Duodenal mucosa (tissue), 2 donors: ENCODE measurements at regions not wholly inside any gene's neighbourhood (a gene's known extent, or its start where the extent isn't known, plus 50 kb on each side); places are given as distances from the start of the nearest gene placed in this dataset.

Experiments used
- H3K27ac ChIP-seq: one replicate; pipeline ENCODE4 v1.7.0; 2013; ENCODE audit warnings: low read depth, low read length
- H3K27me3 ChIP-seq, 2 donors: one replicate each; pipeline ENCODE4 v1.7.0; 2013; ENCODE audit warnings: low read length in 2 of 2, control low read depth in 1 of 2; ENCODE audit not compliant: insufficient read depth in 2 of 2, control insufficient read depth in 1 of 2
- H3K36me3 ChIP-seq, 2 donors: one replicate each; pipeline ENCODE4 v1.7.0; 2013; ENCODE audit warnings: low read length in 2 of 2, control low read depth in 1 of 2; ENCODE audit not compliant: insufficient read depth in 2 of 2, control insufficient read depth in 1 of 2
- H3K4me1 ChIP-seq, 2 donors: one replicate each; pipeline ENCODE4 v1.7.0; 2013; ENCODE audit warnings: low read length in 2 of 2, control low read depth in 1 of 2; ENCODE audit not compliant: insufficient read depth in 2 of 2, control insufficient read depth in 1 of 2
- H3K4me3 ChIP-seq, 2 donors: one replicate each; pipeline ENCODE4 v1.7.0; 2013; ENCODE audit warnings: low read length in 2 of 2, low read depth in 1 of 2
- H3K9ac ChIP-seq, 2 donors: one replicate each; pipeline ENCODE4 v1.7.0; 2013; ENCODE audit warnings: low read length in 2 of 2, low read depth in 1 of 2
- H3K9me3 ChIP-seq, 2 donors: one replicate each; pipeline ENCODE4 v1.7.0; 2013; ENCODE audit warnings: low read length in 2 of 2, control low read depth in 1 of 2; ENCODE audit not compliant: control insufficient read depth in 1 of 2

DNA sequence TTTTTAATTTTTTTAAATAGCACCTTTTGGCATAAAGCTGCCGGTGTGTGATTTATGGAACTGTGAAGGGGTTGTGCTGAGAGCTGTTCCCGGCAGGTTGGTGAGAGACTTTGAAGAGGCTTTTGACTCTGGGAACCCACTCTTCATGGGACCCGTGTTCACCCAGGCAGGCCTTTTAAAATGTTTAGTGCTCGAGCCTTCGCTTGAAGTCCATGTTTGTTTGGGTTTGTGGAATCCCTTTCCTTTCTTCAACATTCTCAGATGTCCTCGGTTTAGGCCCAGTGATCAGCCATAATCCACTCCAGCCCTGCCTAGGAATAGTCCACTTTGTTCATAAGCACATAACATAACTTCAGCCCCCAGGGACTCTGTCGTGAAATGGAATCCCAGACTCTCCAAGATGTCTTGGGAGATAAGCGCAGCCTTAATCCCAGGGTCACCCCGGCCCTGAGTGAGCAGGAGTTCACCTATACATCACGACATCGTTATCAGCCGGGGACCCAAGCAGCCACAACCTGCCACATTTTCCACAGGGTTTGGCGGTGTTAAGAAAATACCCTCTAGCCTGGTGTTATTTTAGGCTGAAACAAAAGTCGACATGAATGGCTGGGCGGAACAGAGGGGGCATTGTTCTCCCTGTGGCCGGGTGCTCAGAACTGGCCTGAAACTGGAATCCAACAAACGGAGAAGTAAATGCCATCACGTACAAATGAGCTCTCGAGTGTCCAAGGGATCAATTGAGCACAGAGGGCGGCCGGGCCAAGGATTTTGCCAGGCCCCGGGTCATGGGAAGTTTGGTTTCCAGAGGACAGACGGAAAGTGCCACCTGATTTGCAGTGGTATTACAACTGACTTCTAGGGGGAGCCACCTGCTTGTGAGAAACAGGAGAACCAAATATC lies 145.7 kb upstream of the IRX3 start:
- Histone ChIP-seq H3K27me3 (peaks cover 10 to 14% of the 10 kb centered on the region in 2 donors), H3K4me1 (no peaks in the 10 kb centered on the region), H3K9ac (no peak overlapping the region), H3K36me3 (no peaks in the 10 kb centered on the region), H3K27ac (no peak overlapping the region), H3K4me3 (no peak overlapping the region), H3K9me3 (no peaks in the 10 kb centered on the region)

DNA sequence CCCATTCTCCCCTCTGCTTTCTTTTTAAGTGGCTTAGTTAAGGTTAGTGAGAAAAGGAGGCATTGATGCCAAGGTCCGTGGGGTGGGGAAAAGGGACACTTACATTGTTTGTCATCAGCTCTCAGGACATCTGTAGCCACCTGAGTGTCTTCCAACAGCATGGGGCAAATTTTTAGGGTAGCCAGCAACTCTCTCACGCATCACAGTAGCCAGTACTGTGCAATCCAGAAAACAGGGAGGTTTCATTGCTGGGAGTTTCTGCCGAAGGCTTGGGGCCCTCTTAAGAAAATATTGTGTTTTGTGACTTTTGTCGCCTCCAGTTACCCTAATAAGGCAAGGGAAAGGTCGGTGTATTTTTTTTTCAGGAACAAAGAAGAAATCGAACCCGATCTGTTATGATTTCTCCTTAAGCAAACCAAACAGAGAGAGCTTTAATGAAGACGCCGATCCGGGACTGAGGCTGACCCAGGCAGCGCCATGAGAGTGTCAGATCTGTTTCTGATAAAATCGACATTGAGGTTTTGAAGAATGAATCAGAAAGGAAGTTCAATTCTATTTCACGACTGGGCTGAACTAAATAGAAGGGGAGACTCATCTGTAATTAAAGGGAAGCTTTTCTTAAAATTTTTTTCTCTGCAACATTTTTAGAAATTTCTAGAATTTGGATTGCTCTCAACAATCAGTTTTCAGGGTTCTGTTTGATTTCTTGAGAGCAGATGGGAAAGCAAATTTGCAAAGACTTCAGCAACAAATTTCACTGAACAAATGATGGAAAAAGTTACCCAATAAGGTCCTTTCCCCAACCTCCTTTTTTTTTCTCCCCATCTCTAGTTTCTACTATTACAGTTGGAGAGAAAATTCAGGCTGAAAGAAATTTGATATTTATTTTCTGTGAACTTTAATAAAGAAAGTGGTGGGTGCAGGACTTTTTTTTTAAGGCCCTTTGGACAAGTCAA lies 144.7 kb upstream of the IRX3 start:
- no peaks in the 10 kb centered on the region for H3K4me1 ChIP-seq
- H3K4me3 ChIP-seq: no peak overlapping the region
- no peak overlapping the region for H3K9ac ChIP-seq
- H3K36me3 ChIP-seq: no peaks in the 10 kb centered on the region
- no peak overlapping the region for H3K27ac ChIP-seq
- peaks cover 10 to 14% of the 10 kb centered on the region in 2 donors for H3K27me3 ChIP-seq
- no peaks in the 10 kb centered on the region for H3K9me3 ChIP-seq

GRCh38 chr16:54430491-54431030 lies 144.0 kb upstream of the IRX3 start:
- no peaks in the 10 kb centered on the region for H3K9me3 ChIP-seq
- H3K27ac ChIP-seq: no peak overlapping the region
- H3K4me3 ChIP-seq: no peak overlapping the region
- no peaks in the 10 kb centered on the region for H3K36me3 ChIP-seq
- H3K27me3 ChIP-seq: peaks cover 10 to 14% of the 10 kb centered on the region in 2 donors
- no peak overlapping the region for H3K9ac ChIP-seq
- H3K4me1 ChIP-seq: no peaks in the 10 kb centered on the region

GRCh38 chr16:54429029-54429428 lies 142.4 kb upstream of the IRX3 start:
- Histone ChIP-seq H3K4me1 (no peaks in the 10 kb centered on the region), H3K4me3 (no peak overlapping the region), H3K9me3 (no peaks in the 10 kb centered on the region), H3K27ac (no peak overlapping the region), H3K9ac (no peak overlapping the region), H3K36me3 (no peaks in the 10 kb centered on the region), H3K27me3 (peaks cover 10 to 14% of the 10 kb centered on the region in 2 donors)

DNA sequence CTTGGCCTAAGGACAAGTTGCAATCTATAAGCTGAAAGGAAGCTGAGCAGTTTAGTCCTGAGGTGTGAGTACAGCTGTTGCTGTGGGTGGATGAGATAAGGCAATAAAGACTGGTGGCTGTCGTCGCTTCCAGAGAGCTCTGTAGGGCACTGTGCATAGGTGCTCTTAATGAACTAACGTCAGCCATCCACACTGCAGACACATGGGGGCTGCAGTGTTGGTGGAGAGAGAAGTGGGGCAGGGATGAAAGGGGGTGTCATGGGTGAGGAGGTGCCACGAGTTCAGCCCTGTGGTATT lies 139.9 kb upstream of the IRX3 start:
- Histone ChIP-seq H3K4me3 (no peak overlapping the region), H3K9me3 (no peaks in the 10 kb centered on the region), H3K4me1 (no peaks in the 10 kb centered on the region), H3K27me3 (peaks cover 10 to 14% of the 10 kb centered on the region in 2 donors), H3K36me3 (no peaks in the 10 kb centered on the region), H3K27ac (no peak overlapping the region), H3K9ac (no peak overlapping the region)

GRCh38 chr16:54425681-54426552 lies 139.3 kb upstream of the IRX3 start:
- H3K4me1 ChIP-seq: no peaks in the 10 kb centered on the region
- H3K27me3 ChIP-seq: peaks cover 6 to 10% of the 10 kb centered on the region in 2 donors
- no peak overlapping the region for H3K27ac ChIP-seq
- H3K9ac ChIP-seq: no peak overlapping the region
- H3K9me3 ChIP-seq: no peaks in the 10 kb centered on the region
- H3K4me3 ChIP-seq: no peak overlapping the region
- H3K36me3 ChIP-seq: no peaks in the 10 kb centered on the region

- Histone ChIP-seq H3K27me3 (peaks cover 0 to 5% of the 10 kb centered on the region in 2 donors), H3K27ac (no peak overlapping the region), H3K9ac (no peak overlapping the region), H3K4me3 (no peak overlapping the region), H3K36me3 (no peaks in the 10 kb centered on the region), H3K9me3 (no peaks in the 10 kb centered on the region), H3K4me1 (no peaks in the 10 kb centered on the region)
These were observed 138.5 kb upstream of the IRX3 start for GRCh38 chr16:54425068-54425467.

GRCh38 chr16:54424043-54424451 lies 137.5 kb upstream of the IRX3 start:
- Histone ChIP-seq H3K9ac (no peak overlapping the region), H3K4me1 (no peaks in the 10 kb centered on the region), H3K27me3 (peaks cover 0 to 5% of the 10 kb centered on the region in 2 donors), H3K9me3 (no peaks in the 10 kb centered on the region), H3K4me3 (no peak overlapping the region), H3K27ac (no peak overlapping the region), H3K36me3 (no peaks in the 10 kb centered on the region)

- Histone ChIP-seq H3K36me3 (no peaks in the 10 kb centered on the region), H3K9me3 (no peaks in the 10 kb centered on the region), H3K27ac (no peak overlapping the region), H3K9ac (no peak overlapping the region), H3K4me3 (no peak overlapping the region), H3K4me1 (no peaks in the 10 kb centered on the region), H3K27me3 (no peaks in the 10 kb centered on the region)
These were observed 136.0 kb upstream of the IRX3 start for GRCh38 chr16:54422569-54422978.
